Suppressor macrophage treated with lipopolysaccharide for 4 hours (primary cell): ENCODE measurements at regions not wholly inside any gene's neighbourhood (a gene's known extent, or its start where the extent isn't known, plus 50 kb on each side); places are given as distances from the start of the nearest gene placed in this dataset.

Source experiments
- DNase-seq: peaks from one replicate; pipeline ENCODE4 v3.0.0-alpha.2; 2020

GRCh38 chr4:24144381-24144780 lies 254.5 kb upstream of the PPARGC1A start:
- no peak for DNase-seq

- DNase-seq: no peak
Observed at GRCh38 chr4:24143741-24144140, 253.9 kb upstream of the PPARGC1A start.

DNA sequence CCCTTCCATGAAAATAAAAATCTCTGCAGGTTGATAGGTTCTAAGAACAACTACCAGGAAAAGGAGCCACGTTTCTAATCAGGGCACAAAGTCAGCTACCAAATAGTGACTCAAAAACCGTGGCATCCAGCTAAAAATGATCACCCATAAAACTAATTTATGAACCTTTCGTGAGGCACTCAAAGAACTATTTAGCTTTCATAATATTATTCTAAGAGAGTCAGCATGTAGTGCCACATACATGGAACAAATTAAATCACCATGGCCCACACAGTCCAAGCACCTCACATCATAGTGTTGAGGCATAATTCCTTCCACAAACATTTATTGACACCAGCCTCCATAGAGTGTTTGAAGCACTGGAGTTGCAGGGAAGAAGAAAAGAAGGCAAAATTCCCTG lies 252.0 kb upstream of the PPARGC1A start:
- DNase-seq: no peak

GRCh38 chr4:24140892-24141291 lies 251.0 kb upstream of the PPARGC1A start:
- no peak for DNase-seq

- DNase-seq: no peak
Observed at GRCh38 chr4:24137671-24138601, 248.1 kb upstream of the PPARGC1A start.

GRCh38 chr4:24131954-24132673 lies 242.3 kb upstream of the PPARGC1A start:
- DNase-seq: no peak

DNA sequence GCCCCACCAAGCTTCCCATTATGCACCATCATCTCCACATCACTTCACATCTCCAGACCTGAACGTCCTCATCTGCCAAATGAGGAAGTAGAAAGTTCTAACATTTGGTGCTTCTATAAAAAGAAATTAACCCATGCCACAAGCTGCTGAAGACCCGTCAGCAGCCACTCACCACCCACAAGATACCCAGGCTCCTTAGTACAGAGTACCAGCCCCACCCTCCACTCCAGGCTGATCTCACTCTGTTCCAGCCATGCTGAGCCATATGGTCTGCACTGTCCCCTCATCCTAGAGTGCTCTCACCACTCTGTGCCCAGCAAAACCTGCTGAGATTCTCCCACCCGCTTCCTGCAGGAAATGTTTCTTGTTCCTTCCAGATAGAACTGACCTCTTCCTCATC lies 240.8 kb upstream of the PPARGC1A start:
- DNase-seq: no peak

DNA sequence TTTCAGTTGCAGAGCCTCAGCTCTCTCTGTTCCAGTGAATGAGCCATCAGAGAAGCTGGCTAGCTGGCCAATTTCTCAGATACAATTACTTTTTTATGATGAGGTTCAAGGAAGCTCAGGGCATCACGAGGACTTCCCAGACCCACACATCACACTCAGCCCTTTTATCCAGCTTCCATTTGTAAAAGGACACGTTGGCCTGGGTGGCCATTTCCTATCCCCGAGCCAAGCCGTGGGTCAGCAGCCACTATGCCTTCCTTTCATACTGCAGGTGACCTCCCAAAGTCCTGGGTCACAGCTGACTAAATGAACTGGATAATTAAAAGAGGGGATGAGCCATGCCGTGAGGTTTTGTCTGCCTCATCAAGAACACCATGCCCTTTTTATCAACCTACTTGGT lies 236.9 kb upstream of the PPARGC1A start:
- DNase-seq: no peak

DNA sequence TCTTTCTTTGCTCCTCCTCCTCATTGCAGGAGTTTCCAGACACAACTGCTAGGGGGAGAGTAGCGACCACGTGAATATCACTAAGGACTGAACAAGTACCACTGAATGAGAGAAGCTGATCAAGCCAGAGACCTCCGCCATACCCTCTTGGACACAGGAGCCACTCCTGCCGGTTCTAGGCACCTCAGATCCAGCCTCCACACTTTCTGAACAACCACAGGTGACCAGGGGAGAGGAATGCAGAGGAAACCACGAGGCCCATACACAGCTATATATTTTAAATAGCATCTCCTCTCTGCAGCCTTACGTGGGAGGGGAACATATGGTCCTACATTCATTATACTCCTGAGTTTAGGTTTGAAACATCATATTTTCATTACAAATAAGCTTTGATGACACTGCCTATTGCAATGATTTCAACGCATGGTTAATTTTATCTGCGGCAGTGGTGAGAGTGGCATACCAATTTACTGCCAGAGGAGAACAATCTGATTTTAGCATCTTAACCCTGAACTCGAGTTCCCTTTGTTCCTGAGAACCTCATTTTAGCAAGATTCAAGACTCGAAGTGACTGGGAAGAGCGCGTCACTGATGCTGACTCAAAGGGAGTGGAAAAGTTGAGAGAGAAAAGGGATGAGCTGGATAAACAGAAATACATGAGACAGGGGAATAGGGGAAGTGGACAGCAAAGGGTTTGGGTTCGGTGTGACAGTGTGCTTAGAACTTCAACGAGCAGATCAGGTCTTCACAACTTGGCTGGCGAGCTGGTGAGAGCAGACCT lies 231.7 kb upstream of the PPARGC1A start:
- no peak for DNase-seq

- no peak for DNase-seq
Observed at GRCh38 chr4:24117975-24118374, 228.1 kb upstream of the PPARGC1A start.

GRCh38 chr4:24116107-24116506 lies 226.3 kb upstream of the PPARGC1A start:
- no peak for DNase-seq

DNA sequence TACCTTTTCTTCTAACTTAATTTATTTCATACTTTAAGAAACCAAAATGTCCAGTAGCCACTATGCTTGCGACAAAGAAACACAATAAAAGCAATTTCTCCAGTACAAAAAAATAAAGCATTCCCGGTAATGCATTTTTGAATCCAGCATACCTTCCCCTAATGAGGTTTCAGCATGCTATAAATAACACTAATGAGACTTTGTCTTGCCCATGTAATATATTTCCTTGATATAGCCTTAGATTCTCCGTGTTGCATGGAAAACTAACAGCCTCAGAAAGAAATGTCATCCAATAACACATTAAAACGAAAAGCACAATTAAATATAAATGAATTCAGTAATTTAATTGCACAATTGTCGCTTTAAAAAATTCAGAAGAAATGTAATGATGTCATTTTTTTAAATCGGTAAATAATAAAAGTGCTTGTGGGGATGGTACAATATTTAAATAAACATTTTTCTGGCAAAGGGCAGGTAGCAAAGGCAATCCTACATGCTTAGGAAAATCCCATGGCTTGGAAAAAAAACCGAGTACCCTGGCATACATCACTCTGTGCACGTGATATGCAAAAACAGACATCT lies 225.2 kb upstream of the PPARGC1A start:
- no peak for DNase-seq

DNA sequence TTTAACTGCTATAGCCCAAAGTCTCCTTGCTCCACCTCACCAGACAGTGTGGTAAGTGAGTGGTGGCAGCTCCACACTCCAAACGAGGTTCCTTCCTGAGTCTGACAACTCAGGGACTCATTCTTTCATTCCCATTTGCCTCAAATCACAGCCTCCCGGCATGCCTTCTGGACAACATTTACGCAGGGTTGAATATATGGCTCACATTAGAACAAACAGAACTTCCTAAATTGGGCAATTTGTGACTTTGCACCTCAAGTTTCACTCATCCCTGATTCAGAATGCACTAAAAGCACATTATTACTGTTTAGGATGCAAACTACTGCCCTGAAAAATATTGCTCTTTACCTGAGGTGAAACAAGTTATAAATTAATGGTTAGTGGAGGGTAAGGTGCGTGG lies 224.6 kb upstream of the PPARGC1A start:
- no peak for DNase-seq

DNA sequence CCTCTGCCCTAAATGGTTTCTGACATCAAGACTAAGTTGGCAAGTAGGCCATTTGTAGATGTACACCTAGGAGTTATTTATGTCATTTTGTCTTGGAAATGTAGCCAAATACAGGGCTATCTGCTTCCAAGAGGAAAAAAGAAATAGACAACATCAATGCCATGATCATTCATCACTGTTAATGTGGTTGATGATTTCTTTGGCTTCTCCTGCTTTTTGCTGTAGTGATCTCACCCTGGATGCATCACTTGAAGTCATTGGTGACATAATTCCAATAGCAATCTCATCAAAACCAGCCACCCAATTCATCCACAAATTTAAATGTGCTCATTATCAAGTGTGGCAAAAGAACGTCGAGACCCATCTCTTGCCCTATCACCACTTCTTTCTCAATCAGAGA lies 222.6 kb upstream of the PPARGC1A start:
- no peak for DNase-seq

GRCh38 chr4:24108567-24108966 lies 218.7 kb upstream of the PPARGC1A start:
- no peak for DNase-seq

DNA sequence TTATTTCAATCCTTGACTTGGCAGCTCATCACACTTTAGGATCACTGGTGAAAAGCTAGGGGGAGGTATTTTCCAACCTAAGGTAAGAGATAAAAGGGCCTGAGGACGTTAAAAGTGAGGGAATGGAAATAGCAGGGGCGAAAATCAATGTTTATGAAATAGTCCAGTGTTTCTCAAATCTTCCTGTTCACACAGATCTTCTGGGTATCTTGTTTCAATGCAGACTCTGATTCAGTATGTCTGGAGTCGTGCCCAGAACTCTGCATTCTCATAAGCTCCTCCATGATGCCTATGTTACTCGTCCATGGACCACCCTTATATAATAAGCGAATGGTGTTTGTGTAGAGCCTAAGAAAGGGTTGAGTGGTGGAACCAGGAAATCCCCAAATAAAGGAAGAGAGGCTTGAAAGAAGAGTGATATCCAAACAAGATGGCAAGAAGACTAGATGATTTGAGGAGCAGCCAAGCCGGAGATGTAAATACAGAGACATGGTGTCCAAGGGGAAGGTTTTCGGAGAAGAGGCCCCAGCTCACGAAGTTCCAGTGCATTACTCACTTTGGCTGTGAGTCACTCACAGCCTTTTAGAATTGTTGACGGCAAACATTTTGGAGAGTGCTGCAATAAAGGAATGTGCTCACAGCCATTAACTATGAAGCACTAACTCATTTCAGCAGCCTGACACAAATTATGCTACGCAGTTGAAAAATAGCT lies 215.6 kb upstream of the PPARGC1A start:
- no peak for DNase-seq

DNA sequence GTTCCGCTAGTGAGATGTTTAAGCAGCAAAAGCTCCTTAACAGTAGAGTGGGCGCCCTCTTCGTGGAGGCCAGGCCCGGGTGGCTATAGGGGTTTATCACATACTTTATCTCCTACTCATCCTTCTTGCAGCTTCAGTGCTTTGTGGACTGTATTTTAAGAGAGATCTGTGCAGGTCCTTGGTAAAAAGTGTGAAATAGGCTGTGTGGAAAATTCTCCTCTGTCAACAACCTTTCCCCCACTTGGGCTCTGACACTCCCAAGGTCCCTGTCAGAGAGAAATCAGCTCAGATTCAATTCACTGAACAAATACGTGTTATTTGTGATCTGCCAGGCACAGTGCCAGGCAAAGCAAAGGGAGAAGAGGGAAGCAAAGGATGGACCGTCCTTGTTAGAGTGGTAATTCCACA lies 214.3 kb upstream of the PPARGC1A start:
- DNase-seq: no peak

GRCh38 chr4:24103434-24104157 lies 213.7 kb upstream of the PPARGC1A start:
- no peak for DNase-seq

GRCh38 chr4:24102621-24103020 lies 212.8 kb upstream of the PPARGC1A start:
- DNase-seq: no peak

GRCh38 chr4:24096603-24097002 lies 206.8 kb upstream of the PPARGC1A start:
- no peak for DNase-seq

DNA sequence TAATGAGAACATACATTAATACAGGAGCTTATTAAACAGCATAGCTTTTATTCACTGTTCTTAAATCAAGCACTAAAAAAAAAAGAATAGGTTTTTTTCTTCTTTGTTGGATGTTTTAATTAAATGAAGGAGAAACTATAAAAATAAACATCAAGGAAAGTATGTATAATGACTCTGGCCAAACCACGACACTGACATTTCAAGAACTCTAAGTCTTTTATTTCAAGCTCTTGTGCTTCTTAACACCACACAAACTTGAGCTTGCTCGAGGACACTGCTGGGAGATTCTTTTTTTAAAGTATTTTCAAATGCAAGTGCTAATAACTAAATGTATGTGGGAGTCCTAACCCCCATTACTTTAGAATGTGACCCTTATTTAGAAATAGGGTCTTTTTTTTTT lies 204.9 kb upstream of the PPARGC1A start:
- DNase-seq: no peak

DNA sequence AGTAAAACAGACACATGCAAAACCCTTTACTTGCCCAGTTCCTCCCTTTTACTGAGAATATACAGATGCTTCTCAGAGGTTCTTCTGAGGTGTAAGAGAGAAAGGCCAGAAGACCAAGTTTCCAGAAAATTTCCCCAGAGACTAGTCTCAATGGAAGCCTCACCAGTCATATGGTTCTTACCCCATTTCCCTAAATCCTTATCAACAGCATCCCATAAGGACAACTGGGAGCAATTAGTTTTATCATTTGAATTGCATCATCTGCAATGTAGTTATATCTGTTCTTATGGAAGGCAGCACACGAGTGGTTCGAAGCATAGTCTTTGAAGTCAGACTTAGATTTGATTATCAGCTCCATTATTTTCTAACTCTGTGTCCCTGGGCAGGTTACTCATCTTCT lies 203.6 kb upstream of the PPARGC1A start:
- DNase-seq: no peak
